ENCODE measurements at regions not wholly inside any gene's neighbourhood (a gene's known extent, or its start where the extent isn't known, plus 50 kb on each side); places are given as distances from the start of the nearest gene placed in this dataset.

- Mint-ChIP-seq H3K4me3 (ENCODE audit: low read depth, unreplicated experiment) (no peak overlapping the region), H3K27me3 (ENCODE audit: unreplicated experiment) (peaks cover 7% of the 10 kb centered on the region), H3K36me3 (ENCODE audit: insufficient read depth, unreplicated experiment) (no peaks in the 10 kb centered on the region), H3K27ac (ENCODE audit: unreplicated experiment) (no peak overlapping the region), H3K4me1 (ENCODE audit: low read depth, unreplicated experiment) (no peaks in the 10 kb centered on the region), H3K9me3 (ENCODE audit: low read depth, unreplicated experiment) (no peaks in the 10 kb centered on the region)
- BruUV-seq (replicated peaks): no TSS peak
- TF ChIP-seq CTCF (IDR thresholded peaks at IDR 0.05; ENCODE audit: unreplicated experiment): no peak
- CTCF ChIA-PET: no interaction called here
- intact Hi-C loops (cut with micrococcal nuclease; ENCODE audit: unreplicated experiment): no loop called here
- DNase-seq: no peak
Measured at GRCh38 chr9:20137425-20137824, 348.6 kb upstream of the SLC24A2 start.

DNA sequence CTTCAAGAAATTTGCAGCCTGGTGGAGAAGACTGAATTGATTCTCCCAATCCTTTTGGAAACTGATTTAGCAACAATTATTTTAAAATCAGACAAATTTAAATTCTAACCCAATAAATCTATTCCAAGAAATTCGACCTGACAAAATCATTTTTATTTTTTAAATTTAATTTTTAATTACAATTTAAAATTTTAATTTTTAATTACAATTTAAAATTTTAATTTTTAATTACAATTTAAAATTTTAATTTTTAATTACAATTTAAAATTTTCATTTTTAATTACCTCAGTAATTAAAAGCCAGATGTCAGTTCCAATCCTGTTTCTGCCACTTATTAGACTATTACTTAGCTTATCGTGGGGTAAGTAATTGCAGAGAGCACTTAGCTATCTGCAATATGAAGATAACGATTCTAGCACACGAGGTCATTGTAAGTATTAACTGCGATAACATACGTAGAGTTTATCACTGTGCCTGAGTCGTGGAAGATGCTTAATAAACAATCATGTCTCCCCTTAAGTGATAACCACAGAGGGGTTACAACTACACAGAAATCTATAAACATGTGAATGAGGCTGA lies 346.4 kb upstream of the SLC24A2 start:
- BruUV-seq (replicated peaks): no TSS peak
- H3K27me3 Mint-ChIP-seq (ENCODE audit: unreplicated experiment): peaks cover 7% of the 10 kb centered on the region
- no peaks in the 10 kb centered on the region for H3K9me3 Mint-ChIP-seq (ENCODE audit: low read depth, unreplicated experiment)
- no peak overlapping the region for H3K4me3 Mint-ChIP-seq (ENCODE audit: low read depth, unreplicated experiment)
- H3K4me1 Mint-ChIP-seq (ENCODE audit: low read depth, unreplicated experiment): no peaks in the 10 kb centered on the region
- CTCF ChIA-PET: no interaction called here
- TF ChIP-seq CTCF (IDR thresholded peaks at IDR 0.05; ENCODE audit: unreplicated experiment): no peak
- intact Hi-C loops (cut with micrococcal nuclease; ENCODE audit: unreplicated experiment): no loop called here
- H3K27ac Mint-ChIP-seq (ENCODE audit: unreplicated experiment): no peak overlapping the region
- no peaks in the 10 kb centered on the region for H3K36me3 Mint-ChIP-seq (ENCODE audit: insufficient read depth, unreplicated experiment)
- no peak for DNase-seq

GRCh38 chr9:20125727-20126126 lies 336.9 kb upstream of the SLC24A2 start:
- H3K27ac Mint-ChIP-seq (ENCODE audit: unreplicated experiment): no peak overlapping the region
- DNase-seq: no peak

DNA sequence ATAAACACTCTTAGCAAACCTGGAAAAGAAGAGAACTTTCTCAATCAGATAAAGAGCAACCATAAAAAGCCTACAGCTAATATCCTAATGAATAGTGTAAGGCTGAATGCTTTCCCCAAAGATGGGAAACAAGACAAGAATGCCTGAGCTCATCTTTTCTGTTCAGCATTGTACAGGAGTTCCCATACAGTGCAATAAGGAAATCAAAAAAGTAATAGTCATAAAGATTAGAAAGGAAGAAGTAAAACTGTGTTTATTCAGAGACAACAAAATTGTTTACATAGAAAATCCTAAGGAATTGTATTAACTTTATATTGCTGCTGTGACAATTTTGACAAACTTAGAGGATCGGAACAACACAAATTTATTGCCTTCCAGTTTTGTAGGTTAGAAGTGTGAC lies 330.7 kb upstream of the SLC24A2 start:
- TF ChIP-seq CTCF (IDR thresholded peaks at IDR 0.05; ENCODE audit: unreplicated experiment): no peak

More at GRCh38 chr9:20125727-20126126, 336.9 kb upstream of the SLC24A2 start:
- no peak for TF ChIP-seq CTCF (IDR thresholded peaks at IDR 0.05; ENCODE audit: unreplicated experiment)
- CTCF ChIA-PET: no interaction called here
- Mint-ChIP-seq H3K27me3 (ENCODE audit: unreplicated experiment) (peaks cover 31% of the 10 kb centered on the region), H3K9me3 (ENCODE audit: low read depth, unreplicated experiment) (no peaks in the 10 kb centered on the region), H3K4me3 (ENCODE audit: low read depth, unreplicated experiment) (no peak overlapping the region), H3K36me3 (ENCODE audit: insufficient read depth, unreplicated experiment) (no peaks in the 10 kb centered on the region), H3K4me1 (ENCODE audit: low read depth, unreplicated experiment) (no peaks in the 10 kb centered on the region)
- no TSS peak for BruUV-seq (replicated peaks)
- intact Hi-C loops (cut with micrococcal nuclease; ENCODE audit: unreplicated experiment): no loop called here

More for the DNA sequence above, 330.7 kb upstream of the SLC24A2 start:
- Mint-ChIP-seq H3K4me1 (ENCODE audit: low read depth, unreplicated experiment) (no peaks in the 10 kb centered on the region), H3K27ac (ENCODE audit: unreplicated experiment) (no peak overlapping the region), H3K9me3 (ENCODE audit: low read depth, unreplicated experiment) (peaks cover 4% of the 10 kb centered on the region), H3K4me3 (ENCODE audit: low read depth, unreplicated experiment) (no peak overlapping the region), H3K27me3 (ENCODE audit: unreplicated experiment) (peaks cover 33% of the 10 kb centered on the region), H3K36me3 (ENCODE audit: insufficient read depth, unreplicated experiment) (no peaks in the 10 kb centered on the region)
- CTCF ChIA-PET: no interaction called here
- intact Hi-C loops (cut with micrococcal nuclease; ENCODE audit: unreplicated experiment): no loop called here
- DNase-seq: no peak
- BruUV-seq (replicated peaks): no TSS peak
